ENCODE measurements at regions not wholly inside any gene's neighbourhood (a gene's known extent, or its start where the extent isn't known, plus 50 kb on each side); places are given as distances from the start of the nearest gene placed in this dataset.

GRCh38 chr12:107400686-107401447, 284.7 kb upstream of the PWP1 start:
- Histone ChIP-seq H3K4me2 (no peak overlapping the region), H3K27me3 (no peaks in the 10 kb centered on the region), H3K27ac (no peak overlapping the region), H3K4me1 (no peaks in the 10 kb centered on the region), H4K20me1 (0 out of 2 replicates have a peak, but pooled peaks cover 7% of the 10 kb centered on the region), H3K9me3 (no peaks in the 10 kb centered on the region), H3K9ac (no peak overlapping the region), H3K36me3 (no peaks in the 10 kb centered on the region), H3K4me3 (no peak overlapping the region)
- peak; percentile 60; the same call in 1 of the 2 replicates for TF ChIP-seq Cebpa-rat (IDR thresholded peaks at IDR 0.05)

GRCh38 chr12:107402041-107403022, 283.3 kb upstream of the PWP1 start:
- H3K36me3 ChIP-seq = no peaks in the 10 kb centered on the region
- H3K27me3 ChIP-seq = no peaks in the 10 kb centered on the region
- no peak overlapping the region for H3K9ac ChIP-seq
- no peak overlapping the region for H3K27ac ChIP-seq
- H3K4me3 ChIP-seq = no peak overlapping the region
- no peaks in the 10 kb centered on the region for H3K4me1 ChIP-seq
- no peak overlapping the region for H3K4me2 ChIP-seq
- TF ChIP-seq Cebpa-rat (IDR thresholded peaks at IDR 0.05) = no peak
- no peaks in the 10 kb centered on the region for H3K9me3 ChIP-seq
- no peaks in the 10 kb centered on the region for H4K20me1 ChIP-seq

- no peak for TF ChIP-seq Cebpa-rat (IDR thresholded peaks at IDR 0.05)
- Histone ChIP-seq H3K27ac (no peak overlapping the region), H4K20me1 (no peaks in the 10 kb centered on the region), H3K27me3 (no peaks in the 10 kb centered on the region), H3K4me3 (no peak overlapping the region), H3K9me3 (no peaks in the 10 kb centered on the region), H3K4me2 (no peak overlapping the region), H3K4me1 (no peaks in the 10 kb centered on the region), H3K36me3 (no peaks in the 10 kb centered on the region), H3K9ac (no peak overlapping the region)
These were observed 280.6 kb upstream of the PWP1 start for GRCh38 chr12:107404981-107405380.

GRCh38 chr12:107405436-107405835, 280.2 kb upstream of the PWP1 start:
- Histone ChIP-seq H3K9me3 (no peaks in the 10 kb centered on the region), H3K4me3 (no peak overlapping the region), H4K20me1 (no peaks in the 10 kb centered on the region), H3K36me3 (no peaks in the 10 kb centered on the region), H3K4me2 (no peak overlapping the region), H3K27ac (no peak overlapping the region), H3K9ac (no peak overlapping the region), H3K4me1 (no peaks in the 10 kb centered on the region), H3K27me3 (no peaks in the 10 kb centered on the region)
- no peak for TF ChIP-seq Cebpa-rat (IDR thresholded peaks at IDR 0.05)

- no peaks in the 10 kb centered on the region for H3K36me3 ChIP-seq
- H3K9ac ChIP-seq = no peak overlapping the region
- H4K20me1 ChIP-seq = no peaks in the 10 kb centered on the region
- H3K4me2 ChIP-seq = no peak overlapping the region
- H3K4me3 ChIP-seq = no peak overlapping the region
- no peak for TF ChIP-seq Cebpa-rat (IDR thresholded peaks at IDR 0.05)
- H3K27ac ChIP-seq = no peak overlapping the region
- H3K4me1 ChIP-seq = no peaks in the 10 kb centered on the region
- no peaks in the 10 kb centered on the region for H3K27me3 ChIP-seq
- no peaks in the 10 kb centered on the region for H3K9me3 ChIP-seq
These were observed 278.7 kb upstream of the PWP1 start for GRCh38 chr12:107406932-107407331.

- Histone ChIP-seq H3K27ac (no peak overlapping the region), H3K27me3 (no peaks in the 10 kb centered on the region), H3K9ac (no peak overlapping the region), H3K4me3 (no peak overlapping the region), H3K4me2 (no peak overlapping the region), H3K9me3 (0 out of 2 replicates have a peak, but pooled peaks cover 2% of the 10 kb centered on the region), H4K20me1 (no peaks in the 10 kb centered on the region), H3K36me3 (no peaks in the 10 kb centered on the region), H3K4me1 (no peaks in the 10 kb centered on the region)
- no peak for TF ChIP-seq Cebpa-rat (IDR thresholded peaks at IDR 0.05)
These were observed 273.6 kb upstream of the PWP1 start for GRCh38 chr12:107411792-107412535.

- H3K9me3 ChIP-seq = peaks cover 33% of the 10 kb centered on the region
- TF ChIP-seq Cebpa-rat (IDR thresholded peaks at IDR 0.05) = no peak
- no peak overlapping the region for H3K9ac ChIP-seq
- H3K27me3 ChIP-seq = no peaks in the 10 kb centered on the region
- H3K4me2 ChIP-seq = no peak overlapping the region
- 0 out of 2 replicates have a peak, but pooled peaks cover 9% of the 10 kb centered on the region for H3K36me3 ChIP-seq
- no peaks in the 10 kb centered on the region for H4K20me1 ChIP-seq
- no peak overlapping the region for H3K27ac ChIP-seq
- H3K4me1 ChIP-seq = no peaks in the 10 kb centered on the region
- no peak overlapping the region for H3K4me3 ChIP-seq
These were observed 270.5 kb upstream of the PWP1 start for GRCh38 chr12:107415071-107415470.

- no peak overlapping the region for H3K27ac ChIP-seq
- H4K20me1 ChIP-seq = no peaks in the 10 kb centered on the region
- H3K27me3 ChIP-seq = no peaks in the 10 kb centered on the region
- H3K9me3 ChIP-seq = peaks cover 40% of the 10 kb centered on the region
- no peak overlapping the region for H3K4me3 ChIP-seq
- H3K36me3 ChIP-seq = 0 out of 2 replicates have a peak, but pooled peaks cover 9% of the 10 kb centered on the region
- H3K4me2 ChIP-seq = no peak overlapping the region
- TF ChIP-seq Cebpa-rat (IDR thresholded peaks at IDR 0.05) = no peak
- H3K4me1 ChIP-seq = no peaks in the 10 kb centered on the region
- H3K9ac ChIP-seq = no peak overlapping the region
These were observed 269.8 kb upstream of the PWP1 start for GRCh38 chr12:107415834-107416233.

- H3K4me1 ChIP-seq = no peaks in the 10 kb centered on the region
- no peak overlapping the region for H3K27ac ChIP-seq
- H3K9ac ChIP-seq = no peak overlapping the region
- H3K9me3 ChIP-seq = peaks cover 40% of the 10 kb centered on the region
- 0 out of 2 replicates have a peak, but pooled peaks cover 9% of the 10 kb centered on the region for H3K36me3 ChIP-seq
- H3K27me3 ChIP-seq = no peaks in the 10 kb centered on the region
- no peak overlapping the region for H3K4me2 ChIP-seq
- no peaks in the 10 kb centered on the region for H4K20me1 ChIP-seq
- no peak for TF ChIP-seq Cebpa-rat (IDR thresholded peaks at IDR 0.05)
- no peak overlapping the region for H3K4me3 ChIP-seq
These were observed 268.6 kb upstream of the PWP1 start for GRCh38 chr12:107417004-107417403.
